Hematopoietic multipotent progenitor cell treated with erythropoietin and hydrocortisone succinate and interleukin-3 and kit ligand, for 17 days (in vitro differentiated cells): ENCODE measurements at regions not wholly inside any gene's neighbourhood (a gene's known extent, or its start where the extent isn't known, plus 50 kb on each side); places are given as distances from the start of the nearest gene placed in this dataset.

ENCODE experiments used
- DNase-seq: peaks from one replicate; pipeline ENCODE4 v3.0.0-alpha.2; 2015; ENCODE audit warnings: low spot score

GRCh38 chr2:13877571-13877970 is 754.9 kb upstream of the LRATD1 start:
- DNase-seq = no peak

GRCh38 chr2:13884291-13884976 is 748.1 kb upstream of the LRATD1 start:
- no peak for DNase-seq

- DNase-seq = no peak
These were observed 731.0 kb upstream of the LRATD1 start for GRCh38 chr2:13901526-13901925.

GRCh38 chr2:13905831-13906230 is 726.7 kb upstream of the LRATD1 start:
- DNase-seq = no peak

GRCh38 chr2:13916066-13916465 is 716.5 kb upstream of the LRATD1 start:
- DNase-seq = no peak

GRCh38 chr2:13917958-13918357 is 714.6 kb upstream of the LRATD1 start:
- no peak for DNase-seq

- no peak for DNase-seq
These were observed 712.5 kb upstream of the LRATD1 start for GRCh38 chr2:13919981-13920382.

- no peak for DNase-seq
These were observed 711.3 kb upstream of the LRATD1 start for GRCh38 chr2:13921245-13921644.

GRCh38 chr2:13923823-13924222 is 708.7 kb upstream of the LRATD1 start:
- no peak for DNase-seq

- no peak for DNase-seq
These were observed 690.4 kb upstream of the LRATD1 start for GRCh38 chr2:13942111-13942510.

GRCh38 chr2:13950761-13951160 is 681.8 kb upstream of the LRATD1 start:
- DNase-seq = no peak

GRCh38 chr2:13968811-13969210 is 663.7 kb upstream of the LRATD1 start:
- DNase-seq = no peak

- DNase-seq = no peak
These were observed 646.3 kb upstream of the LRATD1 start for GRCh38 chr2:13986119-13986720.

GRCh38 chr2:13996527-13996926 is 636.0 kb upstream of the LRATD1 start:
- no peak for DNase-seq

GRCh38 chr2:14011190-14011589 is 621.3 kb upstream of the LRATD1 start:
- DNase-seq = no peak

GRCh38 chr2:14015113-14015630 is 617.3 kb upstream of the LRATD1 start:
- DNase-seq = no peak

- no peak for DNase-seq
These were observed 616.1 kb upstream of the LRATD1 start for GRCh38 chr2:14016289-14016955.

- DNase-seq = no peak
These were observed 613.9 kb upstream of the LRATD1 start for GRCh38 chr2:14018620-14019019.

- no peak for DNase-seq
These were observed 609.0 kb upstream of the LRATD1 start for GRCh38 chr2:14023558-14023957.

GRCh38 chr2:14039134-14039533 is 593.4 kb upstream of the LRATD1 start:
- DNase-seq = no peak

- no peak for DNase-seq
These were observed 585.0 kb upstream of the LRATD1 start for GRCh38 chr2:14047491-14047890.

GRCh38 chr2:14051401-14051800 is 581.1 kb upstream of the LRATD1 start:
- no peak for DNase-seq

GRCh38 chr2:14053105-14053504 is 579.4 kb upstream of the LRATD1 start:
- DNase-seq = no peak
